AG10803 (cell line): ENCODE measurements at regions not wholly inside any gene's neighbourhood (a gene's known extent, or its start where the extent isn't known, plus 50 kb on each side); places are given as distances from the start of the nearest gene placed in this dataset.

ENCODE experiments used
- DNase-seq: peaks from one replicate; pipeline ENCODE4 v3.0.0; 2010; ENCODE audit warnings: low read depth
- H3K4me3 ChIP-seq: 2 replicates; pipeline ENCODE4 v1.5.1; 2011; ENCODE audit warnings: mild to moderate bottlenecking, low read length, control low read depth
- TF ChIP-seq, protein P1 (sequence below): conservative IDR thresholded peaks from 2 replicates; pipeline ENCODE4 v1.5.1; 2011; ENCODE audit warnings: mild to moderate bottlenecking, low read length, control low read depth, inconsistent platforms

DNA sequence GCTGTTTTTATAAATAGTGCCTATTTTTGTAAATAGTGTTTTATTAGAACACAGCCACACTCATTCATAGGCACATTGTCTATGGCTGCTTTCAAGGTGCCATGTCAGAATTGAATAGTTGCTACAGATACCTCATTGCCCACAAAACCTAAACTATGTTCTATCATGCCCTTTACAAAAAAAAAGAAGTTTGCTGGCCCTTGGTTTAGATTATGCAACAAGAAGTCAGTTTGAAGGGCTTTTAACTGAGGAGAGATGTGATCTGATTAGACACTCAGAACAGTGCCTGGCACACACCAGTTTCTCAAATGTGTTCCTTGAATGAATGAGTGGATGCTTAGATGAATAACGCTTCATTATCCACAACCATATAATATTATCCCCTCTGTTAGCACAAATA lies 366.1 kb downstream of the MAFB start:
- TF ChIP-seq, protein P1, sequence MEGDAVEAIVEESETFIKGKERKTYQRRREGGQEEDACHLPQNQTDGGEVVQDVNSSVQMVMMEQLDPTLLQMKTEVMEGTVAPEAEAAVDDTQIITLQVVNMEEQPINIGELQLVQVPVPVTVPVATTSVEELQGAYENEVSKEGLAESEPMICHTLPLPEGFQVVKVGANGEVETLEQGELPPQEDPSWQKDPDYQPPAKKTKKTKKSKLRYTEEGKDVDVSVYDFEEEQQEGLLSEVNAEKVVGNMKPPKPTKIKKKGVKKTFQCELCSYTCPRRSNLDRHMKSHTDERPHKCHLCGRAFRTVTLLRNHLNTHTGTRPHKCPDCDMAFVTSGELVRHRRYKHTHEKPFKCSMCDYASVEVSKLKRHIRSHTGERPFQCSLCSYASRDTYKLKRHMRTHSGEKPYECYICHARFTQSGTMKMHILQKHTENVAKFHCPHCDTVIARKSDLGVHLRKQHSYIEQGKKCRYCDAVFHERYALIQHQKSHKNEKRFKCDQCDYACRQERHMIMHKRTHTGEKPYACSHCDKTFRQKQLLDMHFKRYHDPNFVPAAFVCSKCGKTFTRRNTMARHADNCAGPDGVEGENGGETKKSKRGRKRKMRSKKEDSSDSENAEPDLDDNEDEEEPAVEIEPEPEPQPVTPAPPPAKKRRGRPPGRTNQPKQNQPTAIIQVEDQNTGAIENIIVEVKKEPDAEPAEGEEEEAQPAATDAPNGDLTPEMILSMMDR: no peak
- no peak overlapping the region for H3K4me3 ChIP-seq
- no peak for DNase-seq

DNA sequence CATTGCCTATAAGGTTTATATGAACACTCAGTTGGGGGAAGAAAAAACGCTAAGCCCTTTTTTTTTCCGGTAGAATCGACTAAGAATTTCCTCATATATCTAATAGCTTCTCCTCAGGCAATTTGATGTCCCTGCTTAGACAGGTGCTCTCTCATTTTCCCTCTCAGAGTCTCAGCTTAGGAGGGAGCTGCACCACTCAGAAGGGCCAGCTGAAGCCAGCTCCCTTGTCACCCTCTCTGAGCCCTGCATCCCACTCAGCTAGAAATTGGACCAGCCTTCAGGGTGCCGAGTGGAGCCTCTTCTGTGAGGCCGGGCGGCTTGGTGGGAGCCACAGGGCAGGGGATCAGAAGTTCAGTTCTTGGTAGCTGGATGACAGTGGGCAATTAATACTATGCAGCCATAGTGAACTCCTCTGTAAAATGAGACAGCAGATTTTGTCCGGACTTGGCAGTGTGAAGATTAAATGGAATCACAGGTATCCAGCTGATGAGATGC lies 368.5 kb downstream of the MAFB start:
- H3K4me3 ChIP-seq: no peak overlapping the region
- TF ChIP-seq, protein P1: no peak
- DNase-seq: no peak

DNA sequence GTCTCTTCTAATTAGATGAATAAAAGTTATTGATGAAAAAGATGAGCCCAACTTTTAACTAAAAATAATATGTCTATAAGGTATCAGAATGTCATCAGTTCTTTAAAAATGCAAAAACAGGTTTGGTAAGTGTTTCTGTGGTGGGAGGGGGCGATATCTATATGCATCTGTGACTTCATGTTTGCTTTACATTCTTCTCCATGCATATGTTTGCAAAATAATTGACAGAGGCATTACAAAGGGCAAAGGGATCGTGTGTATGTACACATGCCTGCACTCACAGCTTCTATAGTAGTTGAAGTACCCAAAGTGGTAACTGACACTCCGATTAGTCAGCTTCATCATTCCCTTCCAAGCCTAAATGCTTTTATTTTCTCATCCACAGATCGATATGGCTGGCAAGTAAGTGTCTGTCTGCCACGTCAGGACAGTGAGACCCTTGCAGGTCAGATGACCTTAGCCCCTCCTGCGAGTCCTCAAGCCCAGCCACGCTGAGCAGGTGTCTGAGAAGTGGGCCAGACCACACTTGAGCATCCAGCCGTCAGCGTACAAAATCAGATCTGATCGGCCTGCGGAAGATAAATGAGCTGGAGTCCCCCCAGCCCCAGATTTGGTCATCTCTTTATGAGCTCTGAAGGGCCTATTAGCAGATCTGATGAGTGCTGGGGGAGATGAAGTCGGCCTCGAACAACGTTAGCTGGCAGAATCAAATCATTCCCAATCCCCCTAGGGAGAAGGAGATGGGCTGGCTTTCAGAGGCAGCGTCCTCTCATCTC lies 369.1 kb downstream of the MAFB start:
- TF ChIP-seq, protein P1: no peak

DNA sequence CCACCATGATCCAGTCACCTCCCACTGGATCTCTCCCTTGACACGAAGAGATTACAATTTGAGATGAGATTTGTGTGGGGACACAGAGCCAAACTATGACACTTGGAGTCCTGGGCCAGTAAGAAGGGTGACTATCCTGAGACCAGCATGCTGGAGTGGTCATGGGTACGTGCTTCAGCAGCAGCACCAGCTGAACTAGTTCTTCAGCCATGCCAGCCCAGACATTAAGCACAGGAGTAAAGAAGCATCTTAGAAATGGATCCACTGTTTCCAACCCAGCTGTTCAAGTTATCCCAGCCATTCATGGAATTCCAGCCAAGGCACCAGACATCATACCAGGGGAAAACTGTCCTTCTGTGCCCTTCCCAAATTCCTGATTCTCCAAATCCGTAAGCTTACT lies 370.0 kb downstream of the MAFB start:
- no peak overlapping the region for H3K4me3 ChIP-seq
- no peak for DNase-seq
- TF ChIP-seq, protein P1: no peak

More for the DNA sequence above, 369.1 kb downstream of the MAFB start:
- H3K4me3 ChIP-seq: no peak overlapping the region
- DNase-seq: no peak

DNA sequence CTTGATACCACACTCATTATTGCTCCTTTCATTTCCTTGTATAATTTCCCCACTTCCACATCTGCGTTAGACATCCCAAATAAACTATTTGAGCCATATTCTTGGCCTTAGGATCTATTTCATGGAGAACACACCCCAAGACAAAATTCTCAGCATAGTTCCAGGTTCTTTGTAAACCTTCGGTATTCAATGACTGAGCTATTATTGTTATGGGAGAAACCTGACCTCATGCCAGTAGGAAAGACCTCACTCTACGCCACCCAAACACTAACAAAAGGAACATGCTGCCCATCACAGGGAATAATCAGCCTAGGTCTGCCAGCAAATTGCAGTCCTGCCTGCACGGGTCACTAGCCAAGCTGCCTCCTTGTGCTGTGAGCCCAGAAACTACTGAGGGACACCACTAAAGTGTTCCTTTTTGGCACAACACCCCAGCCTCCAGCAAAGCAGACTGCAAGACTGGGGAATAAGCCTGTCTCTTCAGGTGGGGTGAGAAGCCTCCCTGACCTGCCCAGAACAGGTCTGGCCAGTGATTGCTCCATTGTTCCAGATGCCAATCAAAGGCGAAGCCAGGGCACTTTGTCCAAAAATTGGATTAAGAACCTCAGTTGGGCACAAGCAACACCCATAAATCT lies 371.8 kb downstream of the MAFB start:
- no peak for DNase-seq
- H3K4me3 ChIP-seq: no peak overlapping the region
- TF ChIP-seq, protein P1: no peak

DNA sequence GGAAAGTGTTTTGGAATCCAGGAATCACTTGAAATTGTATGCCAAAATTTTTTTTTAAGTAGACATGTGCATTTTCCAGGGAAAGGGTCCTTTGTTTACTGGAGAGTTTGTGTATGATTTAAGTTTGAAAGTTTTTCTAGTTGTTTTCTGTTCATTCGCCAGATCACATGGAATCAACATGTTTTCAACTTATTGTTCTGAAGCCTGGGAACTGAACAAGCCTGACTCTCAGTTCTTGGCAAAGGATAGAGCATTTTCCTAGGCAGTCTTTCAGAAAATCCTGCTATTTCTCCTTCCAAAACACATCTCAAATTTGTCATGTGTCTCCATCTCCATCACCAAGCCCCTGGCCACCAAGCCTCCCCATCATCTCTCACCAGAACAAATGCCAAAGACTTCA lies 374.8 kb downstream of the MAFB start:
- TF ChIP-seq, protein P1: no peak
- no peak for DNase-seq
- no peak overlapping the region for H3K4me3 ChIP-seq

DNA sequence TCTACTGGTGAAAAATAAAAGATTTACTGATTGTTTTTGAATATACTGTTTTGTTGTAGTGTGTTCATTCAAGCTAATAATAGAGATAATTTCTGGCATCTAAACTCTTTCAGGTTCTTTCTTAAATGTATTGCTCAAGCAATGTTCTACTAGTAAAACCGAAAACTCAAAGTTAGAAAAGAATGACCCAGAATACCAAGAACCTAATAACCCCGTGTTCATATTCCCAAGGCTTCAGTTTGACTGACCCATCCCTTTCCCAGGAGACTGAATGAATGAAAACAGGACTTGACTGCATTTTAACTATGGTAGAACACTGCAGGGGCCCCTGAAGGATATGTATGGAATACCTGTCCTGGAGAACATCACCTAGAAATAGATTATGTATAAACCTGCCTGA lies 375.3 kb downstream of the MAFB start:
- TF ChIP-seq, protein P1: no peak
- no peak overlapping the region for H3K4me3 ChIP-seq
- no peak for DNase-seq
